Hematopoietic multipotent progenitor cell (in vitro differentiated cells): ENCODE measurements at regions not wholly inside any gene's neighbourhood (a gene's known extent, or its start where the extent isn't known, plus 50 kb on each side); places are given as distances from the start of the nearest gene placed in this dataset.

Source experiments
- DNase-seq, 3 donors: peaks; one replicate each; pipeline ENCODE4 v3.0.0-alpha.2; 2011 to 2015; ENCODE audit warnings: low read depth in 2 of 3, low spot score in 2 of 3

DNA sequence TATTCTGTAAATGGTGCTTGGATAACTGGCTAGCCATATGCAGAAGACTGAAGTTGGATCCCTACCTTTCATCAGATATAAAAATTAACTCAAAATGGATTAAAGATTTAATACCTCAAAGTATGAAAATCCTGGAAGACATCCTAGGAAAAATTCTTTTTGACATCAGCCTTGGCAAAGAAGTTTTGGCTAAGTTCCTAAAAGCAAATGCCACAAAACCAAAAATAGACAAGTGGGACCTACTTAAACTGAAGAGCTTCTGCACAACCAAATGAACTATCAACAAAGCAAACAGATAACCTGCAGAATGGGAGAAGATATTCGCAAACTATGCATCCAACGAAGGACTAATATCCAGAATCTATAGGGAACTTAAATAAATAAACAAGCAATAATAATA, 60.3 kb upstream of the RIPPLY2 start:
- no peak for DNase-seq

GRCh38 chr6:83781506-83781905, 71.7 kb upstream of the RIPPLY2 start:
- DNase-seq = no peak

GRCh38 chr6:83770910-83771309, 62.0 kb upstream of the SNAP91 start:
- DNase-seq = peak in 1 of 3 donors; percentile 9

GRCh38 chr6:83769413-83769812, 60.5 kb upstream of the SNAP91 start:
- DNase-seq = no peak

- no peak for DNase-seq
Measured at GRCh38 chr6:83767033-83767432, 58.1 kb upstream of the SNAP91 start.
